Ecto neural progenitor cell (in vitro differentiated cells): ENCODE measurements at regions not wholly inside any gene's neighbourhood (a gene's known extent, or its start where the extent isn't known, plus 50 kb on each side); places are given as distances from the start of the nearest gene placed in this dataset.
"Not testable (repeated sequence)": the region's sequence is repeated elsewhere in the genome, so short reads cannot be mapped to it uniquely, and the experiment has no call there.

Experiments used
- DNase-seq: peaks from one replicate; pipeline ENCODE4 v3.0.0-alpha.2; 2018; ENCODE audit warnings: low spot score

DNA sequence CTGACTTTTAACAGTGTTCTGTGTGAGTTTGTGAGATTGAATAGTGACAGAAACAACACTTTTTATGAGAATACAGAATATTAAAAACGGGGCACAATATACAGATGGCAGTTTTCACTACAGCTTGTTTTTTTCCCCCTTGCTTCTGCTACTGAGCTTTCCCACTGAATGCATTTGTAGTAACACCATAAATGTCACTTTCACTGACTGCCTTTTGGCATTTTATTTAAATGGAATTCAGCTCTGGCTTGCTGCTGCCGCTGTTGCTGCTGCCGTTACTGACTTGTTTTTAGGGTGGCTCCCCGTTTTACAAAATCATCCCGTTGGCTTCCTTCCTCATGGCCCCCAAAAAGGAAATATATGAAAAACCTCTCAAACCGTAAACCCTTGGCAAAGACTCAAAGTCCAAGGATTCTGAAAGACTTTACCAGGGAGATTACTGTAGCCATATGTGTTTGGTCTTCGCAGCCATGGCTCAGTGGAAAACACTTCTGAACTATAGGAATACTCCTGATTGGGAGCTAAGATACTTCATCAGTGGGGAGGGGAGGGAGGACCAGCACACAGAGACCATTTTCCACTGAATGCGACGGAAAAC is 151.0 kb downstream of the NUF2 start:
- no peak for DNase-seq

DNA sequence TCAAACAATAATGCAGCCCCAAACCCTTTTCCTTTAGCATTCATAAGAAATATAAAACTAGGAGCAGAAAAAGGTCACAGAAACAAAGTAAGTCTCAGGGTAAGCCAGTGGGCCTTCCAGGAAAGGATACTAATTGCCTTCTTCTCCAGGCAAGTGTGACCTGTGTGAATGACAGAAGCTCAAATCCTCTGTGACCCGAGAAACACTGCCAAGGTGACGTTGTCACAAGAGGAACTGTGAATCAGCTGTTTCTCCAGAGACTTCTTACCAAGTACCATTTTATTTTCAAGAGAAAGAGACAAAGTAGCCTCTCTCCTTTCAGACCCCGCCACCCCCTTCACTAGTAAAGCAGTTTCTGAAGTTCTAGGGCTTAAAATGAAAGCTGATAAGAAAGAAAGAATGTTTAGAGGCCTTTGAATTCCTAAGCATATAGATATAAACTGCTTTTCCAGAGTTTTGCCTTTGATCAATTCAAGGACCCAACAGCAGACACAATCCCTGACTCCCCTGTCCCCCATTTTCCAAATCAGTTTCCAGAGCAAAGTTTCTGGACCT is 155.6 kb downstream of the NUF2 start:
- DNase-seq: no peak

DNA sequence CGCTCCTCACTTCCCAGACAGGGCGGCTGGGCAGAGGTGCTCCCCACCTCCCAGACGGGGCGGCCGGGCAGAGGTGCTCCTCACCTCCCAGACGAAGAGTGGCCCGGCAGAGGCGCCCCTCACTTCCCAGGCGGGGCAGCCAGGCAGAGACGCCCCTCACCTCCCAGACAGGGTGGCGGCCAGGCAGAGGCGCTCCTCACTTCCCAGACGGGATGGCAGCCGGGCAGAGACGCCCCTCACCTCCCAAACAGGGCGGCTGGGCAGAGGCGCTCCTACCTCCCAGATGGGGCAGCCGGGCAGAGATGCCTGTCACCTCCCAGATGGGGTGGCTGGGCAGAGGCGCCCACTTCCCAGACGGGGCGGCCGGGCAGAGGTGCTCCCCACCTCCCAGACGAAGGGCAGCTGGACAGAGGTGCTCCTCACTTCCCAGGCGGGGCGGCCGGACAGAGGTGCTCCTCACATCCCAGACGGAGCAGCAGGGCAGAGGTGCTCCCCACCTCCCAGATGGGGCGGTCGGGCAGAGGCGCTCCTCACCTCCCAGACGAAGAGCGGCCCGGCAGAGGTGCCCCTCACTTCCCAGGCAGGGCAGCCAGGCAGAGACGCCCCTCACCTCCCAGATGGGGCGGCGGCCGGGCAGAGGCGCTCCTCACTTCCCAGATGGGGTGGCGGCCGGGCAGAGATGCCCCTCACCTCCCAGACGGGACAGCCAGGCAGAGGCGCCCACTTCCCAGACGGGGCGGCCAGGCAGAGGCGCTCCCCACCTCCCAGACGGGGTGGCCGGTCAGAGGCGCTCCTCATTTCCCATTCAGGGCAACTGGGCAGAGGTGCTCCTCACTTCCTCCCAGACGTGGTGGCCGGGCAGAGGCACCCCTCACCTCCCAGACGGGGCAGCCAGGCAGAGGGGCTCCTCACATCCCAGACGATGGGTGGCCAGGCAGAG is 176.9 kb downstream of the NUF2 start:
- not testable (repeated sequence) for DNase-seq

DNA sequence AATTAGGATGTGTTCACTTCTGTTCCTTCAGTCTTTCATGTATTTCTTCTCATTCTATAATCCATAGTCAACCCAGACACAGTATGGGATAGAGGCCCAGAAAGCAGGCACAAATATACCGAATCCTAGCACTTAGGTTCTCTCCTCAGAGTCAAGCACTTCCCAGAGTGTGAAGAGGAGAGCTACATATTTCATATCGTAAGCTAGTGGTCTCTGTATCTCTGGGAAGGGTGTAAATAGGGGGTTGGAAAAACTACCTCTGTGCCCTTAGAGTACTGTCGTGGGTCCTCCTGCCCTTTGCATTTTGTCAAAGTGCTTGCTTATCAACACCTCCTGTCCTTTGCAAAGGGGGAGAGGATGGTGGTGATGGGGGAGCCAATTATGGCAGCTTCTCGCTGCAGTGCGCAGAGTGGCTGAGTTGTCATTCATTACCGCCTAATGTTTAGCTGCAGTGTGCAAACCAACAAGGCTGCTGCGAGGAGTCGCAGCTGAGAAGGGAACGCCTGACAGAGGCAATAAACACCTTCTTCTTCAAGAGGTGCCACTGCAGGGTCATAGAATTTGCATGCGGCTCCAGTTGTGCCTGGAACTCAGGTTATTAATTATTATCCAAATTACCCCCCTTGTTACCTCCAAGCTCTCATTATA is 182.7 kb downstream of the NUF2 start:
- no peak for DNase-seq

DNA sequence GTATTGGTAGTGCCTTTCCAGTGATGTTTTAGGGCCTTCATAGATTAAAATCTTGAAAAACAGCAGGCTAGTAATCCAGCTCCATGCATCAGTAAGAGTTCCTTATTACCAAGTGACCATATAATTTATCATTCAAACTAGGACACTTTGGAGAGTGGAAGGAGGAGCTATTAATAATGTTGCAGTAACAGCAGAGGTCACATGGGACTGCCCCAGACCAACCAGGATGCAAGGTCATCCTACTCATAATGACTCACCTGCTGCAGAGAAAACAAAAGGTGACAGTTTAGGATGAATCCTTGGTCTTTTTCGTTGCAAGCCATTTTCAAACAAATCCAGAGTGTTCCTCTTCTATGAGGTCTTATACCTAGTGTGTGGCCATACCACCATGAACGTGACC is 187.4 kb downstream of the NUF2 start:
- DNase-seq: no peak

DNA sequence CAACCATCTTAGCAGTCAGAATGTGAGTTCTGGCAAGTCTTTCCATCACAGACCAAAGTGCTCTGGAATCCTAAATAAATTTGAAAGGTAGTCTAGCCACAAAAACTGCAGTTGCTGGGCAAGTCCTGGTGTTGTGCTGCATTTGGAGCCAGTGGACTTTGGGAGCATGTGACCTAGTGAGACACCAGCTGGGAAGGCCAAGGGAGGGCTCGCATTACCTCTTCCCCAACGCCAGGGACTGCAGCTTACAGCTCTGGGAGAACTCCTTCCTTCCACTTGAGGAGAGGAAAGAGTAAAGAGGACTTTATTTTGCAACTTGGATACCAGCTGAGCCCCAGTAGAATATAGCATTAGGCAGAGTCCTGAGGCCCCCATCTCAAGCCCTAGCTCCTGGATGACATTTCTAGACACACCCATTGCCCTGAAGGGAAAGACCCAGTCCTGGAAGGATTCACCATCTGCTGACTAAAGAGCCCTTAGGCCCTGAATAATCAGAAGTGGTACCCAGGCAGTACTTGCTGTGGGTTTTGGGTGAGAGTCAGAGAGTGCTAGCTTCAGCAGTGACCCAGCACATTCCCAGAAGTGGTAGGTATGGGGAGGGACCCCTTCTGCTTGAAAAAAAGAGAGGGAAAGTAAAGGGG is 190.7 kb downstream of the NUF2 start:
- no peak for DNase-seq

DNA sequence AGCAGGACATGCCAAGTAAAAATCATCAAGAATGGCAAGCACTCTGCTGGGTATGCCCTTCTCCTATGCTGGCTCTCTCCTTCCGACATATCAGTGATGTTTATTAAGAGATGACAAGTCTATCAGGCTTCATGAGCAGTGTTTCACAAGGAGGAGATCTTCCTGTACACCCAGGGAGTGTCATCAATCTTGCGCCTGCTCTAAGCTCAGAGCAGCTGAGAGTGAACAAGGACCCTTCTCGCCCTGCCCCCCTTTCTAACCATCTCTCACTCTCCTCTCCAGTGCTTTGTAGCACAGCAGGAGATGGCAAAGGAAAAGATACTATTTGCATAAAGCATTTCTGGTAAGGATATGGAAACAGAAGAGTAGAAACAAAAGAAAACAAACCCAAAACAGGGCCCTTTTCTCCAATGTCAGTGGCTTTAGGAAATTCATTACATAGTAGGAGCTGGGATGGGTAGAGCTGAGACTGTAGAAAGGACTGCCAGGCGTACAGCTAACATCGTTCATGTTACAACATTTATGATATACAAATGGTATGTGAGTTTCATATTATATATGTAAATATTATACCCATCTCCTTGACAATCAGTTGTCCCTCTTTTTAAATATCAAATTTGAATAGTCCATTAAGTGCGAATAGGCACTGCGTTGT is 201.7 kb downstream of the NUF2 start:
- DNase-seq: no peak

DNA sequence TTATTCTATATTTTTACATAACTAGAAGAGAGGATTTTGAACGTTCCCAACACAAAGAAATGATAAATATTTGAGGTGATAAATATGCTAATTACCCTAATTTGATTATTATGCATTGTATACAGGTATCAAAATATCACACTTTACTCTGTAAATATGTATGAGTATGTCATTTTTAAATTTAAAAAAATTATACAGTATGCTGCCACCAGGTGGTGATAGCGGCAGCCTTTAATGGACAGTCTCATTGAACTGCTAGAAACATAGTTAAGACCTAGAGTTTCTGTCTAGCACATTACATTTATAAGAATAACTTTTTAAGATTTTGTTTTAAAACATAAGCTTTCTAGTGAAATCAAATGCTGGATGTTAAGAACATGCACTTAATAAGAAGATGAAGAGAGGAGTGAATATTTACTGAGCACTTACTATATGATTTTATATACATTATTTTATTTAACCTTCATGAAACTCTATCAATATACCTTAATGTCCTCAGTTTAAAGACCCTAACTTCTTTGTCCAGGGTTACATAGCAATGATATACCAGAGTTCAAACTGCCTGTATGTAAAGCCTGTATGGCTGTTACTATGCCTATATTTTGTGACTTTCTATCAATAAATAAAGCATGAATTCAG is 207.1 kb downstream of the NUF2 start:
- DNase-seq: no peak

DNA sequence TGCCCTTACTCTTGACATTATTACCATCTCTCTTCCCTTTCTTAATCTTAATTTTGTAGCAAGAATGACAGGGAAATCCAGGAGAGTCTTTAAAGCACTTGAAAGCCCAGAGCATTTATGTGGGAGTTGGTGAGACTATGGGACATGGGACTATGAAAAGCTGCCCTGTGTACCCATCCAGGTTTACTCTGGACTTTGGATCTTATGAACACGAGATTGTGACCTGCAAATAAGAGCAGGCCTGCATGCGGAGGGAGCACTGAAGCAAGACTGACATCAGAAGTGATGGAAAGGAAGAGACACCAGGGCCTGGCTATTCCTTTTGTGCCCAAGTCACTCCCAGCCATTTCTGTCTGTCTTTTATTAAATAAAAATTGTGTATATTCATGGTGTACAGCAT is 209.6 kb downstream of the NUF2 start:
- no peak for DNase-seq

DNA sequence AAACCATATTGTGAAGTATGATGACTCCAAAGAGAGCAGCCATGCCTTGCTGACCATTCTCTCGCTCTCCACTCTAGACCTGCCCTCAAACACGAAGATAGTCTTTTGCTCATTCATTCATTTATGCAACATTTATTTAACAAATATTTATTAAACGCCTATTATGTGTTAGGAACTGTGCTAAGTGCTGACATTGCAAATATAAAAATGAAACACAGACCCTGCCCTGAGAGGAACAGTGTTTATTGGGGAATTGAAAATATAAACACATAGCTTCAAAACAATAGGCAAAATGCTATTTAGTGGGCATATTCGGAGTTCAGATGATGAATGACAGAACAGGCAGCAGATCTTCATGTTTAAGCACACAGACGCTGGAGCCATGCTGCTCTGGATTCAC is 213.6 kb downstream of the NUF2 start:
- DNase-seq: no peak

DNA sequence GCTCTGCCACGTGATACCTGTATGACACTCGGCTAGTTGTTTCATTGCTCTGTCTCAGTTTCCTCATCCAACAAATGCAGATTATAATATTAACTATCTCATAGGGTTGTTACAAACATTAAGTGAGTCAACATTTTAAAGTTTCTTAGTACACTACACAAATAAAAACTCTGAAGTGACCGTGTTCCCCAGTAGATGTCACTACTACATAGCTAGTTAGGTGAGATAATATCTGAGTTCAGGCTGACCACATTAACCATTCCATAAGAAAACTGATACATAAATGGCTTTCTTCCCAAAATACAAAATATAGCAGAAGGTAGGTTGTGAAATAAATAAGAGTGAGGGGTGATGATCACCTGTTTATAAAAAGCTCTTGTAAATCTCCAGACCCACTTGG is 214.1 kb downstream of the NUF2 start:
- no peak for DNase-seq

DNA sequence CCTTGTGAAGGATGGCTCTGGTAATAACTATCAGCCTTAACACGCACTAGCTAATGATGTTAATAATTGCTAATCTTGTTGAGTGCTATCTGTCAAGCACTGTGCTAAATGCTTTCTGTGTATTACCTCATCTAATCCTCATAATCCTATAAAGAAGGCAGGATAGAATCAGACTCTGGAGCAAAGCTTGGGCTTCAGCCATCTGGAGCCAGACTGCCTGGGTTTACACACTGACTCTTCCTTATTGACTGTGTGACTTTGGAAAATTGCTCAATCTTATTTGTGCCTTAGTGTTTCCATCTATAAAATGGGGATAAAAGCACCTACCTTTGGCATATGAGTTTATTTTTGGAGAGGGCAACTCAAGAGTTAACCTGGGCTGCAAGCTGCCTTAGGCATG is 216.1 kb downstream of the NUF2 start:
- DNase-seq: no peak

DNA sequence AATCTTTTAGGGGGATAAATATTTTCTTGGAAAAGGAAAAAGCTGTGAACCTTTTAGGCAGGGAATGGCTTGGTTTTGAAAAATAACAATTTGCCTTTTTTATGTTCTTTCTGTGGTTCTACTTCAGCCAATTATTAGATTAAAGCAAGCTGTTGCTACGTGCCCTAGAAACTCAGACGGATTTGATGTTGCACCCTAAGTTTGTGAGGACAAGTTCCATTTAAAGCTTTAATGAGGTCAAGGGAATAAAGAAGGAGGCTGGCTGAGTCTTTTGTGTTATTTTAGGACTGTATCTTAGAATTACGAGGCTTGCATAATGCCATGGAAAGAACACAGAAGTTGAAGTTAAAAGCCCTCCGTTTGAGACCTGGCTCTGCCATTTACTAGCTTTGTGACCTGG is 216.9 kb downstream of the NUF2 start:
- no peak for DNase-seq

DNA sequence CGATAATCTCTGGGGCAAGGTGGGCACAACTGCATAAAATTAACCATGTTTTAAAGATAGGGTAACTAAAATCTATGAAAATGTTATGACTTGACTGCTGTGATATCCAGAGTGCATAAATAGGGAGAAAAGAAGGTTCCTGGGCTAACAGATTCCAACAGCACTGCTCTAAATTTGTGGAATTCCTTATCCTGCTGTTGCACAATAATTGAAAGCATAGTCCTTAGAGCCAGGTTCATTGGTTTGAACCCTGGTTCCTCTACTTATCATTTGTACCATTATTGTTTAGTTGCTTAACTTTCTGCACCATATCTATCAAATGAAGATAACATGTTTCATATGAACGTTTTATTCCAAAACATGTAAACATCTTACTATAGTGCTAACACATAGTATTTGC is 219.0 kb downstream of the NUF2 start:
- no peak for DNase-seq

DNA sequence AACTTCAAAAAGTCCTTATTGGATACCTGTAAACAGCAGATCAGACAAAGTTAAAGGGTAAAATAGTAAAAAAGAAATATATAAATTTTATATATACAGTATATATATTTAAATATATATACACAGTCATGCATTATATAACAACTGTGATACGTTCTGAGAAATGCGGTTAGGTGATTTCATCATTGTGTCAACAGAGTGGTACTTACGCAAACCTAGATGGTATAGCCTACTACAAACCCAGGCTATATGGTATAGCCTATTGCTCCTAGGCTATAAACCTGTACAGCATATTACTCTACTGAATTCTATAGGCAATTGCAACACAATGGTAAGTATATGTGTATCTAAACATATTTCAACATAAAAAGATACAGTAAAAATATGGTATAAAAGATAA is 222.7 kb downstream of the NUF2 start:
- DNase-seq: no peak

DNA sequence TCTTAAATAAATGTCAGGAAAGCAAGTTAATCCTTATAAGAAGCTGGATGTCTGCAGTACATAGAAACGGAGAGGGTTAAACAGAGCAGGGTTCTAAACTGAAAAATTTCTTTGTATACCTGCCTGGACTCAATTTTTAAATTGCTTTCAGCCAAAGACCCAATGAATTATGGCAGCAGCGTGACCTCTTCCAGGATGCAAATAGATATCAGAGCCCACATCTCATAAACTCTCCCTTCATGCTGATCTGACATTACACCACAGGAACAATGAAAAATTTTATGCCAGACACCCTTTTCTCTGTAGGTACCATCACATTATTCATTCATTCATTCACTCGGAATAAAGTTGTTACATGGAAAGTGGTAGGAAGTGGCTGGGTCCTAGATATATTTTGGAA is 236.4 kb downstream of the NUF2 start:
- DNase-seq: no peak

DNA sequence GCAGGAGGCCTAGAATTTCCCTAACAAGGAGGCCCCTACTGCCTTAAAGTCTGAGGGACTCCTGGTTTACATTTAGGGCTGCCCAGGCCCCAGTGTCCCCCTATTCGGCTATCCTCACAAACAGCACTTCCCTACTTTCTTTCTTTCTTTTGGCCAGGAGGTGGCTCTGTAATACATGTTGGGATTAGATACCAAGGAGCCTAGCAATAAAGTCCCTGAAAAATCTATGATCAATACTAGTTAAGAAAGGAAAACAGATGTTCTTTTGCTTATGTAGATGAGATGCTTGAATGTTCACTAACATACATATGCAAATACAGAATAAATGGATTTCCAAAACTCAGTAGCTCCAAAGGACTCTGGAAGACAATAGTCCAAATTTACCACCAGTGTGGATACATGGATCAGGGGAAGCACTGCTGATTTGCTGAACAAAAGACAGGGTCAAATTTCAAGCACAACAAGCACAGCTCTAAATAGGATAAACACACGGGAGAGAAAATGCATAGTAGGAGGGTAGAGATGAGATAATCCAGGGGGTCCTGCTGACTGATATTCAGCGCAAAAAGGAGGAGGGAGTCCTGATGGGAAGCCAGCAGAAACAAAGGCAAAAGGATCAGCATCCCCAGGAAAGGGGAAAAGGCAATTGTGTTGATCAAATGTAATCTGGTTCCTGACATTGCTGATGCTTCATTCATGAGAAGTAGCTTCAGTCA is 240.0 kb downstream of the NUF2 start:
- peak; percentile 55 for DNase-seq

DNA sequence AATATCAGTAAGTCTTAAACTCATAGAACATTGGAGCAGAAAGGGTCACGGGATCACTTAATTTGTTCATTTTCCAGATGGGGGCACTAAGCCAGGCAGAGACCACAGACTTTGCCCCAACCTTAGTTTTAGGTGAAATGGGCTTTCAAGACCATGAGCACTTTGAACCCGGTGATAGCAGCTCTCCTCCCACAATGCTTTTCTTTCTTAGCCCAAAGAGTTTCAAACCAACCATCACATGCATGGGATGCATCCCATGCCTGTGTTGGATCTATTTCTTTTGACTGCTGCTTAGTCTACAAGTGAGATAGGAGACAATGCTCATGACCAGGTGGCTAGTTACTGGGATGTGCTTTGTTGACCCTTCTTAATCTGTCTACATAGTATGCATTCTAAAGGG is 240.6 kb downstream of the NUF2 start:
- no peak for DNase-seq

DNA sequence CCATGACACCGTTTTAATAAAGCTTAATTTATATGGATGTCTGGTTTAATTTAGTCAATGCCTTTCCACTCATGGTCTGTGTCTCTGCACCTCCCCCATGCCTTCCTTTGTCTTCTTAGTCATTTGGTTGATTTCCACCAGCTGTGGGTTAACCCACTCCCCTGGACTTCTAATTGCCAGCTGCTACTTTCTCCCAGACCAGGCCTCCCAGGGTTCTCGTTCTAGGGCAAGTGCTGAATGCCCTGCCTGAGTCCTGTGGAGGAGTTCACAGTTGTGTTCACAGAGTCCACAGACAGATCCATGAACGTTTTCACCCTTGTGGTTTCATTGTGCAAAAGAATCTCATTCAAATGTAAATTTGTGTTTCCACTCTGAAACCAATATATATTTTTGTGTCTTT is 243.4 kb downstream of the NUF2 start:
- DNase-seq: no peak

DNA sequence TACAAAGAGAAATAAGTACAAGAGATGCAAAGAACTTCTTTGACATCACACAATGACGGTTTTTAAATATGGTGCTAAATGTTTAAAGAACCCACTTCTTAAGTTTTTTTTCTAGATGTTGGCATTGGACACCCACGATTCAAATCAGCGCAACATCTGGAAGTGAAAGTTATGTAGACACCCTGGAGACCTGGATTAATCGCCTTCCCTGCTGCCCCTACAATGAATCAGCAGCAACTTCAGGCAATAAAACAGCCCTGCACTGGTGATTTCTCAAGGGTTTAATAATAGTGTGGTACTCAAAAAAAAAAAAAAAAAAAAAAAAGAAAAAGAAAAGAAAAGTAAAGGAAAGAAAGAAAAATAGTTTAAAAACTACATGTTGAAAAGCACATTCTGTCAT is 248.3 kb downstream of the NUF2 start:
- no peak for DNase-seq

DNA sequence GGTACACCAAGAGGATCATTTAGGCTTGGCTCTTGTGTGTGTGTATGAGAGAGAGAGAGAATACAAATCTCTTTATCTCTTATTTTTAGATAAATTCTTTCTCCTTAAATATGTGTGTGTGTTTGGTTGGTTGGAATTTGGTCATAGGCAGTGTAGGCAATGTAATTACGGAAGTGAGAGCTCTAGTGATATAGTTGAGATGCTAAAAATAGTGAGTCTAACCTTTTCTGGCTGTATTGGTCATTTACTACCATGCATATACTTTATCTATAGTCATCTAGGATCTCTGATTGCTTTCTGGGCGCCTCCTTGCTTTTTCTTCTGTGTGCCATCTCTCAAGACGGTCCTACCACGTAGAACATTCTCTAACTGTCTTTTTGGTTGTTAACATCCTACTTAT is 250.2 kb downstream of the NUF2 start:
- DNase-seq: no peak
